ENCODE measurements at regions not wholly inside any gene's neighbourhood (a gene's known extent, or its start where the extent isn't known, plus 50 kb on each side); places are given as distances from the start of the nearest gene placed in this dataset.

DNA sequence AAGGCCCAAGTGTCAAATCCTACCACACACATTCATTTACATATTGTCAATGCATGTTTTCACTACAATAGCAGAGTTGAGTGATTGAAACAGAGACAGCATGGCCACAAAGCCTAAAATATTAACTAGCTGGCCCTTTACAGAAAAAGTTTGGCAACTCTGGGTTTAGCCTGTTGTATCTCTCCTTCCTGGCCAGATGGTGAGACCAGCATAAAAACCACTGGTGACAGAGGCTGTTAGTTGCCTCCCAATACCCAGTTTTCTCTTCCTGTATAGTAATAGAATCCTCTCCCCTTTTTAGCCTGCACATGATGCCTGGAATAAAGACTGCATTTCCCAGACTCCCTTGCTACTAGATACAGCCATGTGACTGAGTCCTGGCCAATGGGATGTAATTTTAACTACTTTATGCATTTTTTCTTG is 100.0 kb upstream of the TAB2 start:
- TF ChIP-seq, protein P1, sequence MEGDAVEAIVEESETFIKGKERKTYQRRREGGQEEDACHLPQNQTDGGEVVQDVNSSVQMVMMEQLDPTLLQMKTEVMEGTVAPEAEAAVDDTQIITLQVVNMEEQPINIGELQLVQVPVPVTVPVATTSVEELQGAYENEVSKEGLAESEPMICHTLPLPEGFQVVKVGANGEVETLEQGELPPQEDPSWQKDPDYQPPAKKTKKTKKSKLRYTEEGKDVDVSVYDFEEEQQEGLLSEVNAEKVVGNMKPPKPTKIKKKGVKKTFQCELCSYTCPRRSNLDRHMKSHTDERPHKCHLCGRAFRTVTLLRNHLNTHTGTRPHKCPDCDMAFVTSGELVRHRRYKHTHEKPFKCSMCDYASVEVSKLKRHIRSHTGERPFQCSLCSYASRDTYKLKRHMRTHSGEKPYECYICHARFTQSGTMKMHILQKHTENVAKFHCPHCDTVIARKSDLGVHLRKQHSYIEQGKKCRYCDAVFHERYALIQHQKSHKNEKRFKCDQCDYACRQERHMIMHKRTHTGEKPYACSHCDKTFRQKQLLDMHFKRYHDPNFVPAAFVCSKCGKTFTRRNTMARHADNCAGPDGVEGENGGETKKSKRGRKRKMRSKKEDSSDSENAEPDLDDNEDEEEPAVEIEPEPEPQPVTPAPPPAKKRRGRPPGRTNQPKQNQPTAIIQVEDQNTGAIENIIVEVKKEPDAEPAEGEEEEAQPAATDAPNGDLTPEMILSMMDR (IDR thresholded peaks at IDR 0.05): no peak
- no peak for TF ChIP-seq POLR2A (IDR thresholded peaks at IDR 0.05)
- DNase-seq (no peak), ATAC-seq (no peak)
- Histone ChIP-seq H3K4me3 (no peak overlapping the region), H3K36me3 (no peaks in the 10 kb centered on the region), H3K4me1 (peaks cover 0 to 9% (median 0%) of the 10 kb centered on the region in 12 donors), H3K9me3 (no peaks in the 10 kb centered on the region), H3K27ac (no peak overlapping the region), H3K27me3 (no peaks in the 10 kb centered on the region)
- intact Hi-C loops (cut with DNase I): no loop called here

- Histone ChIP-seq H3K4me1 (peaks cover 0 to 2% (median 0%) of the 10 kb centered on the region in 12 donors), H3K36me3 (no peaks in the 10 kb centered on the region), H3K27me3 (no peaks in the 10 kb centered on the region), H3K4me3 (no peak overlapping the region), H3K9me3 (no peaks in the 10 kb centered on the region), H3K27ac (no peak overlapping the region)
- no peak for DNase-seq
- intact Hi-C loops (cut with DNase I): no loop called here
- no peak for ATAC-seq
- TF ChIP-seq POLR2A (IDR thresholded peaks at IDR 0.05): no peak
- TF ChIP-seq, protein P1 (IDR thresholded peaks at IDR 0.05): no peak
Measured at GRCh38 chr6:149218471-149218870, 99.0 kb upstream of the TAB2 start.

DNA sequence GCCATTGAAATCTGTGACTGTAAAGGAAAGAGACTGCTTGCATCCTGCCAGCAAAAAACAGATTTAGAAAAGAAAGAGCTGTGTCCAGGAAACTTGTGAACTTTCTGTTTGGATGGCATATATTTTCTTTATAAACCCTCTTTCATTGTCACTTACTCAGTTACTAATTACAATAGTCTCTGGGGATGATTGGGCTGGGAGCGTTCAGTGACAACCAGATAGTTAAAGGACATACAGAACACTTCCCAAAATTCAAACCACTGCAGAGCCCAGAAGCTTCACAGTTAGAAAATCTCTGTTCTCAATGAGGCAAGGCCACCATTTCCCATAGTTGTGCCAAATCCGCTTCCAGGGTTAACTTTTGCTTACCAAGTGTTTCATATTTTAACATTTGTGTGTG is 98.6 kb upstream of the TAB2 start:
- 77 to 90% (median 86%) methylated on average over 2 of the region's 2 CpGs for WGBS, 4 donors
- H3K27me3 ChIP-seq: no peaks in the 10 kb centered on the region
- DNase-seq (no peak), ATAC-seq (no peak)
- no peak overlapping the region for H3K4me3 ChIP-seq
- intact Hi-C loops (cut with DNase I): no loop called here
- H3K27ac ChIP-seq: no peak overlapping the region
- TF ChIP-seq, protein P1 (IDR thresholded peaks at IDR 0.05): no peak
- no peak for TF ChIP-seq POLR2A (IDR thresholded peaks at IDR 0.05)
- H3K4me1 ChIP-seq: peaks cover 0 to 6% (median 2%) of the 10 kb centered on the region in 12 donors
- H3K36me3 ChIP-seq: no peaks in the 10 kb centered on the region
- H3K9me3 ChIP-seq: no peaks in the 10 kb centered on the region

DNA sequence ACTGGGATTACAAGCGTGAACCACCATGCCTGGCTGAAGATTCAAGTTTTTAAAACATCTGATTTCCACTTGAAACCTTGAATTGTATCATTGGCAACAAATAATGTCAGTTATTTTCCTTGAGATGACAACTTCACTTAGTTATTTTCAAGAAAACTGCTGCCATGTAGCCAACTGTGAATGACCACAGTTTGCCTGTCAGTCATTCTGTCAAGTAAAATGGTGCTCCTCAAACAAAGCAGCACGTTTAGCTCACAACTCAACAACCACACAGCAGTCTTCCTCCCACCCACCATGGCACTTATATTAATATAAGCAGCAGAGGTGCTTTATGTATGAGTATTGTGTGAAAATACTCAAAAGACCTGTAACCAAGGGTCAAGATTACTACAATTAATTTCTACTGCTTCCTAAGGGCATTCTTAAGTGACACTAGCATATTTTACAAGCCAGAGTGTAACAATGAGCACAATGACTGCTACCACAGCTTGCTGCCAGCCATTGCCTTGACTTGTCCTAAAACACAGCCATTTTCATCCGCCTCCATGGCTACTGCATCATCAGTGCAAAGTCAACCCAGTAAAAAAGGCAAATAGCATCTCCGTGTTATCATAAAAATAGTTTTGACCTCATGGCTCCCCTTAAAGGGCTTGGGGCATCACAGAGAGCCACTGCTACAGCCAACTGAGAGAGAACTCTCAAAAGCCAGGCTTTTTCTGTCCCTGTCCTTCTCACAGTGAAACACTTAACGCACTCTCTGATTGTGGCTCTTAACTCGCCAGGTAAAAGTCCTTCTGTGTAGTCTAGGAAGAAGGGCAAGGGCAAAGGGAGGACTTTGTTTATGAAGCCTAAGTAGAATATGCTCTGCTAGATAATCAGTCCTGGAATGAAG is 96.4 kb upstream of the TAB2 start:
- Histone ChIP-seq H3K27me3 (no peaks in the 10 kb centered on the region), H3K27ac (no peak overlapping the region), H3K4me1 (peaks cover 0 to 10% (median 6%) of the 10 kb centered on the region in 12 donors), H3K4me3 (no peak overlapping the region), H3K36me3 (no peaks in the 10 kb centered on the region), H3K9me3 (no peaks in the 10 kb centered on the region)
- intact Hi-C loops (cut with DNase I): no loop called here
- TF ChIP-seq, protein P1 (IDR thresholded peaks at IDR 0.05): no peak
- no peak for TF ChIP-seq POLR2A (IDR thresholded peaks at IDR 0.05)
- no peak for ATAC-seq
- no peak for DNase-seq
- 71 to 80% (median 73%) methylated on average over 6 of the region's 6 CpGs for WGBS, 4 donors
